ENCODE measurements at regions not wholly inside any gene's neighbourhood (a gene's known extent, or its start where the extent isn't known, plus 50 kb on each side); places are given as distances from the start of the nearest gene placed in this dataset.

DNA sequence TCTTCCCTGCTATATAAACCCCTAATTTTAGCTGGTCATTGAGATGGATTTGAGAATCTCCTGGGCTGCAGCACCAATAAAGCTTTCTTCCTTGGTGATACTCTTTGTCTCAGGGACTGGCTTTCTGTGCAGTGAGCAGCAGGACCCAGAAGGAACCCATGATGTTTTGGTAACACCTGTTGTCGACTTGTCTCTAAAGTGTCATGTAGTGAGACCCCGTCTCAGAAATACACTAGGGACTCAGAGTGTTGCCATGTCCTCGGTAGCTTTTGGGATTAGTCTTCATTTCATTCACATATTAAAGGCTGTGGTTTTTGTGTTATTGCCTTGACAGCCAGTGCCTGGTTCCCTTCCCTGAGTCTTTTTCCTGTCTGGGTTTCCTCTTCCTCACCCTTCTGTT lies 1078.7 kb downstream of the TBC1D22A start:
- no CpG with 5 or more reads among the region's 3 CpGs for WGBS, 2 experiments (ENCODE audit: extremely low coverage in 2 of 2, insufficient read length in 1 of 2)
- ATAC-seq (ENCODE audit: low read depth): no peak
- no peak overlapping the region for H3K4ac ChIP-seq (ENCODE audit: low read depth, low read length)
- no peaks in the 10 kb centered on the region for H3K79me1 ChIP-seq (ENCODE audit: low read depth in 1 of 2, low read length in 2 of 2)
- no TSS peak for BruUV-seq (replicated peaks)
- H2BK5ac ChIP-seq (ENCODE audit: low read depth, low read length, poor library complexity, severe bottlenecking): no peak overlapping the region
- no peak overlapping the region for H3K23ac ChIP-seq (ENCODE audit: low read depth, low read length)
- no peak overlapping the region for H2AK9ac ChIP-seq (replicated peaks; ENCODE audit: low read depth, low read length, poor library complexity)
- no peak overlapping the region for H4K91ac ChIP-seq (ENCODE audit: insufficient read depth, low read depth, low read length)
- no peaks in the 10 kb centered on the region for H3K4me1 ChIP-seq (ENCODE audit: control insufficient read depth, insufficient read depth, low read length)
- no peak overlapping the region for H3K4me3 ChIP-seq (ENCODE audit: insufficient read depth, low read depth, low read length)
- intact Hi-C loops (cut with micrococcal nuclease): no loop called here
- ChIA-PET CTCF (no interaction called here), POLR2A (ENCODE audit: unreplicated experiment) (no interaction called here)
- no peak overlapping the region for H2BK20ac ChIP-seq (ENCODE audit: low read depth, low read length)
- H3K9me1 ChIP-seq (ENCODE audit: insufficient read depth, low read length): no peaks in the 10 kb centered on the region
- no peak overlapping the region for H3K9ac ChIP-seq (ENCODE audit: low read depth, low read length)
- in situ Hi-C loops (cut with MboI; ENCODE audit: low sequenced_read_pairs): no loop called here
- H3K9me3 ChIP-seq (ENCODE audit: control insufficient read depth, insufficient read depth, low read length): peaks cover 44% of the 10 kb centered on the region
- H3K56ac ChIP-seq (ENCODE audit: extremely low read depth, insufficient read depth, low read length): no peak overlapping the region
- no peaks in the 10 kb centered on the region for H3K27me3 ChIP-seq (ENCODE audit: control insufficient read depth, insufficient read depth, low read length)
- TF ChIP-seq RCOR1 (IDR thresholded peaks at IDR 0.05; ENCODE audit: insufficient replicate concordance, low read length) (no peak), MAZ (IDR thresholded peaks at IDR 0.05; ENCODE audit: borderline replicate concordance, low read depth, low read length) (no peak), MAFK (IDR thresholded peaks at IDR 0.05; ENCODE audit: low read depth, low read length) (no peak), CEBPB (IDR thresholded peaks at IDR 0.05; ENCODE audit: low read depth, low read length) (no peak), SMC3 (IDR thresholded peaks at IDR 0.05; ENCODE audit: low read depth, low read length) (no peak), CHD1 (IDR thresholded peaks at IDR 0.05; ENCODE audit: low read depth, low read length) (no peak), RAD21 (IDR thresholded peaks at IDR 0.05; ENCODE audit: low read length) (no peak), RFX5 (IDR thresholded peaks at IDR 0.05; ENCODE audit: low read depth, low read length) (no peak), NFE2L2 (IDR thresholded peaks at IDR 0.05; ENCODE audit: low read depth, low read length) (no peak), MXI1 (IDR thresholded peaks at IDR 0.05; ENCODE audit: borderline replicate concordance, low read depth, low read length) (no peak), POLR2A (IDR thresholded peaks at IDR 0.05; ENCODE audit: low read depth, low read length) (no peak), FOS (IDR thresholded peaks at IDR 0.05; ENCODE audit: low read depth, low read length) (no peak), USF2 (IDR thresholded peaks at IDR 0.05; ENCODE audit: low read depth, low read length) (no peak), BHLHE40 (IDR thresholded peaks at IDR 0.05; ENCODE audit: low read depth, low read length) (no peak)
- TF ChIP-seq, protein P1, sequence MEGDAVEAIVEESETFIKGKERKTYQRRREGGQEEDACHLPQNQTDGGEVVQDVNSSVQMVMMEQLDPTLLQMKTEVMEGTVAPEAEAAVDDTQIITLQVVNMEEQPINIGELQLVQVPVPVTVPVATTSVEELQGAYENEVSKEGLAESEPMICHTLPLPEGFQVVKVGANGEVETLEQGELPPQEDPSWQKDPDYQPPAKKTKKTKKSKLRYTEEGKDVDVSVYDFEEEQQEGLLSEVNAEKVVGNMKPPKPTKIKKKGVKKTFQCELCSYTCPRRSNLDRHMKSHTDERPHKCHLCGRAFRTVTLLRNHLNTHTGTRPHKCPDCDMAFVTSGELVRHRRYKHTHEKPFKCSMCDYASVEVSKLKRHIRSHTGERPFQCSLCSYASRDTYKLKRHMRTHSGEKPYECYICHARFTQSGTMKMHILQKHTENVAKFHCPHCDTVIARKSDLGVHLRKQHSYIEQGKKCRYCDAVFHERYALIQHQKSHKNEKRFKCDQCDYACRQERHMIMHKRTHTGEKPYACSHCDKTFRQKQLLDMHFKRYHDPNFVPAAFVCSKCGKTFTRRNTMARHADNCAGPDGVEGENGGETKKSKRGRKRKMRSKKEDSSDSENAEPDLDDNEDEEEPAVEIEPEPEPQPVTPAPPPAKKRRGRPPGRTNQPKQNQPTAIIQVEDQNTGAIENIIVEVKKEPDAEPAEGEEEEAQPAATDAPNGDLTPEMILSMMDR (conservative IDR thresholded peaks at IDR 0.05; ENCODE audit: low read depth, low read length): no peak
- H3K14ac ChIP-seq (replicated peaks; ENCODE audit: low read depth, low read length): no peak overlapping the region
- H4K20me1 ChIP-seq (ENCODE audit: insufficient read depth, low read length): no peaks in the 10 kb centered on the region
- H2AFZ ChIP-seq (replicated peaks; ENCODE audit: low read length, poor library complexity): no peak overlapping the region
- no peak overlapping the region for H3K27ac ChIP-seq (ENCODE audit: insufficient read depth, low read length)
- H2AK5ac ChIP-seq (ENCODE audit: low read depth, low read length): no peak overlapping the region
- no peak overlapping the region for H4K8ac ChIP-seq (ENCODE audit: low read depth in 2 of 2, low read length in 2 of 2)
- no peak for DNase-seq
- no peak overlapping the region for H3K18ac ChIP-seq (ENCODE audit: low read depth, low read length)
- no peak overlapping the region for H4K5ac ChIP-seq (ENCODE audit: low read depth, low read length)
- no peak overlapping the region for H2BK120ac ChIP-seq (ENCODE audit: low read depth, low read length)
- dilution Hi-C loops (cut with HindIII; ENCODE audit: low sequenced_read_pairs, unreplicated experiment): no loop called here
- H3K36me3 ChIP-seq (ENCODE audit: control insufficient read depth, insufficient read depth, low read length): no peaks in the 10 kb centered on the region
- H3K4me2 ChIP-seq (ENCODE audit: low read depth, low read length): no peak overlapping the region
- H2BK15ac ChIP-seq (ENCODE audit: low read depth, low read length): no peak overlapping the region

Measured in IMR-90 (cell line).